ENCODE measurements at regions not wholly inside any gene's neighbourhood (a gene's known extent, or its start where the extent isn't known, plus 50 kb on each side); places are given as distances from the start of the nearest gene placed in this dataset.

- H3K36me3 Mint-ChIP-seq, result no peaks in the 10 kb centered on the region
- no peak overlapping the region for H3K4me3 Mint-ChIP-seq
- Histone ChIP-seq H3K4me1 (ENCODE audit: control insufficient read depth in 1 of 2, insufficient read depth in 2 of 2, low read length in 2 of 2) (no peaks in the 10 kb centered on the region), H3K4me2 (replicated peaks; ENCODE audit: extremely low read depth, low read length, poor library complexity, severe bottlenecking) (no peak overlapping the region), H2AFZ (ENCODE audit: insufficient read depth, low read depth, low read length, poor library complexity, severe bottlenecking) (no peak overlapping the region), H3K9me3 (replicated peaks in 1 of 2; ENCODE audit: control insufficient read depth in 1 of 2, insufficient read depth in 1 of 2, low read length in 2 of 2) (no peaks in the 10 kb centered on the region), H3K4me3 (replicated peaks in 1 of 3; ENCODE audit: low read depth in 2 of 3, low read length in 3 of 3) (no peak overlapping the region), H3K9ac (ENCODE audit: insufficient read depth, low read length, poor library complexity, severe bottlenecking) (no peak overlapping the region), H4K20me1 (ENCODE audit: insufficient read depth, low read length) (no peaks in the 10 kb centered on the region), H3K36me3 (replicated peaks in 1 of 2; ENCODE audit: control insufficient read depth in 1 of 2, insufficient read depth in 2 of 2, low read length in 2 of 2) (no peaks in the 10 kb centered on the region), H3K79me2 (ENCODE audit: insufficient read depth, low read length) (no peaks in the 10 kb centered on the region), H3K27ac (ENCODE audit: low read depth in 1 of 2, low read length in 2 of 2) (no peak overlapping the region), H3K27me3 (ENCODE audit: control insufficient read depth in 2 of 2, insufficient read depth in 2 of 2, low read length in 2 of 2) (no peaks in the 10 kb centered on the region)
- intact Hi-C loops (cut with micrococcal nuclease), result no loop called here
- 96% methylated on average over 4 of the region's 6 CpGs for WGBS (ENCODE audit: insufficient coverage)
- DNase-seq, result no peak
- H3K27me3 Mint-ChIP-seq (ENCODE audit: low read depth in 3 of 3), result peaks cover 2 to 7% (median 3%) of the 10 kb centered on the region in 3 donors
- peaks cover 0 to 4% (median 0%) of the 10 kb centered on the region in 7 donors for H3K9me3 Mint-ChIP-seq
- no peak for TF ChIP-seq CTCF (IDR thresholded peaks at IDR 0.05)
- no peak overlapping the region for H3K27ac Mint-ChIP-seq
- no peaks in the 10 kb centered on the region for H3K4me1 Mint-ChIP-seq
These were observed 172.8 kb upstream of the NAV2 start for GRCh38 chr11:19539861-19540260.

- H3K4me3 Mint-ChIP-seq, result no peak overlapping the region
- Histone ChIP-seq H3K9ac (ENCODE audit: insufficient read depth, low read length, poor library complexity, severe bottlenecking) (no peak overlapping the region), H3K4me1 (ENCODE audit: control insufficient read depth in 1 of 2, insufficient read depth in 2 of 2, low read length in 2 of 2) (no peaks in the 10 kb centered on the region), H3K36me3 (replicated peaks in 1 of 2; ENCODE audit: control insufficient read depth in 1 of 2, insufficient read depth in 2 of 2, low read length in 2 of 2) (no peaks in the 10 kb centered on the region), H3K9me3 (replicated peaks in 1 of 2; ENCODE audit: control insufficient read depth in 1 of 2, insufficient read depth in 1 of 2, low read length in 2 of 2) (no peaks in the 10 kb centered on the region), H3K79me2 (ENCODE audit: insufficient read depth, low read length) (no peaks in the 10 kb centered on the region), H4K20me1 (ENCODE audit: insufficient read depth, low read length) (no peaks in the 10 kb centered on the region), H3K4me3 (replicated peaks in 1 of 3; ENCODE audit: low read depth in 2 of 3, low read length in 3 of 3) (no peak overlapping the region), H3K27me3 (ENCODE audit: control insufficient read depth in 2 of 2, insufficient read depth in 2 of 2, low read length in 2 of 2) (no peaks in the 10 kb centered on the region), H3K27ac (ENCODE audit: low read depth in 1 of 2, low read length in 2 of 2) (no peak overlapping the region), H2AFZ (ENCODE audit: insufficient read depth, low read depth, low read length, poor library complexity, severe bottlenecking) (no peak overlapping the region), H3K4me2 (replicated peaks; ENCODE audit: extremely low read depth, low read length, poor library complexity, severe bottlenecking) (no peak overlapping the region)
- no peaks in the 10 kb centered on the region for H3K4me1 Mint-ChIP-seq
- no peak for DNase-seq
- no peak for TF ChIP-seq CTCF (IDR thresholded peaks at IDR 0.05)
- WGBS (ENCODE audit: insufficient coverage), result no CpG with 5 or more reads among the region's 3 CpGs
- peaks cover 0 to 4% (median 0%) of the 10 kb centered on the region in 7 donors for H3K9me3 Mint-ChIP-seq
- peaks cover 2 to 7% (median 3%) of the 10 kb centered on the region in 3 donors for H3K27me3 Mint-ChIP-seq (ENCODE audit: low read depth in 3 of 3)
- intact Hi-C loops (cut with micrococcal nuclease), result no loop called here
- no peak overlapping the region for H3K27ac Mint-ChIP-seq
- H3K36me3 Mint-ChIP-seq, result no peaks in the 10 kb centered on the region
These were observed 174.7 kb upstream of the NAV2 start for GRCh38 chr11:19537803-19538453.
